GM10248 (cell line): ENCODE measurements at regions not wholly inside any gene's neighbourhood (a gene's known extent, or its start where the extent isn't known, plus 50 kb on each side); places are given as distances from the start of the nearest gene placed in this dataset.

Source experiments
- CTCF ChIA-PET: fragments of 300-600 bp; sonication (Branson Sonifier 250); formaldehyde crosslinking; extraction: SDS; loops from one replicate; lab custom pipeline; 2021; ENCODE audit warnings: antibody characterized with exemption; lab: Yijun Ruan, JAX
- POLR2A ChIA-PET: fragments of 350-650 bp; sonication (Branson Sonifier 250); formaldehyde crosslinking; extraction: SDS; loops from one replicate; lab custom pipeline; 2020; ENCODE audit warnings: antibody characterized with exemption; lab: Yijun Ruan, JAX
- DNase-seq: peaks from one replicate; pipeline ENCODE4 v3.0.0; 2012; ENCODE audit errors: extremely low spot score
- TF ChIP-seq, protein P1 (sequence below): IDR thresholded peaks from 2 replicates; pipeline ENCODE4 v1.5.1; 2012; ENCODE audit warnings: mild to moderate bottlenecking, low read depth; ENCODE audit errors: extremely low read depth, missing control alignments, control extremely low read depth

- CTCF ChIA-PET: no interaction called here
- DNase-seq: no peak
- POLR2A ChIA-PET: no interaction called here
- TF ChIP-seq, protein P1, sequence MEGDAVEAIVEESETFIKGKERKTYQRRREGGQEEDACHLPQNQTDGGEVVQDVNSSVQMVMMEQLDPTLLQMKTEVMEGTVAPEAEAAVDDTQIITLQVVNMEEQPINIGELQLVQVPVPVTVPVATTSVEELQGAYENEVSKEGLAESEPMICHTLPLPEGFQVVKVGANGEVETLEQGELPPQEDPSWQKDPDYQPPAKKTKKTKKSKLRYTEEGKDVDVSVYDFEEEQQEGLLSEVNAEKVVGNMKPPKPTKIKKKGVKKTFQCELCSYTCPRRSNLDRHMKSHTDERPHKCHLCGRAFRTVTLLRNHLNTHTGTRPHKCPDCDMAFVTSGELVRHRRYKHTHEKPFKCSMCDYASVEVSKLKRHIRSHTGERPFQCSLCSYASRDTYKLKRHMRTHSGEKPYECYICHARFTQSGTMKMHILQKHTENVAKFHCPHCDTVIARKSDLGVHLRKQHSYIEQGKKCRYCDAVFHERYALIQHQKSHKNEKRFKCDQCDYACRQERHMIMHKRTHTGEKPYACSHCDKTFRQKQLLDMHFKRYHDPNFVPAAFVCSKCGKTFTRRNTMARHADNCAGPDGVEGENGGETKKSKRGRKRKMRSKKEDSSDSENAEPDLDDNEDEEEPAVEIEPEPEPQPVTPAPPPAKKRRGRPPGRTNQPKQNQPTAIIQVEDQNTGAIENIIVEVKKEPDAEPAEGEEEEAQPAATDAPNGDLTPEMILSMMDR: no peak
Measured at GRCh38 chr3:78221796-78222195, 1181.9 kb downstream of the ROBO2 start.

DNA sequence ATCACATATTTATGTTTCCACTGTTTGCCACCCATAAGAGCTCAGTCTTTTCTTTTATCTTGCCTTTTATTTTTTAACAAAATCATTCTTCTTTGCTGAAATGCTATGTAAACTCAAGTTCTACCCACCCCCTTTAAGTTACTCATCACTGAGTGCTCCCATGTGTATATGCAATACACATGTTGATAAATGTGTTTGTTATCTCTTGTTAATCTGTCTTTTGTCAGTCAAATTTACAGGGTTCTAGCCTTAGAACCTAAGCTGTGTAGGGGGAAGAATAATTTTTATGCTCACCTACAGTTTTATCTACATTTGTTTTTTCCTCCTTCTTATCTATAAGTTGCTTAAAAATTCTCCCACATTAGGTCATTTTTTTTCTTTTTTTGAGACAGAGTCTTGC, 1195.9 kb downstream of the ROBO2 start:
- TF ChIP-seq, protein P1: no peak
- ChIA-PET POLR2A (no interaction called here), CTCF (no interaction called here)
- DNase-seq: no peak

DNA sequence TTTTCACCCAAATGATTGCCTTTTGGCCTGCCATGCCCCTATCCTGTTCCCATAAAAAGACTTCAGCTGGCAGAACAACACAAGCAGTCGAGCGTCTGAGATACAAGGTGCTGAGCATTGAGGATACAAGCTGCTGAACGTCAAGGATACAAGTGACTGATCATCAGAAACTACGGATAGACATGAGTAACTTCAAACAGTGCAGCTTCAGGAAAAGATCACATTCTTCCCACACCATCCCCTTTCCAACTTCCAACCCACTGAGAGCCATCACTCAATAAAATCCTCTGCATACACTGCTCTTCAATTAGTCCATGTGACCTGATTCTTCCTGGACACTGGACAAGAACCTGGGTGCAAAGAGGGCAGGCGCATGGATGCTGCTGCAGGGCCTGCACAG, 1198.9 kb downstream of the ROBO2 start:
- DNase-seq: no peak
- ChIA-PET POLR2A (no interaction called here), CTCF (no interaction called here)
- TF ChIP-seq, protein P1: no peak

DNA sequence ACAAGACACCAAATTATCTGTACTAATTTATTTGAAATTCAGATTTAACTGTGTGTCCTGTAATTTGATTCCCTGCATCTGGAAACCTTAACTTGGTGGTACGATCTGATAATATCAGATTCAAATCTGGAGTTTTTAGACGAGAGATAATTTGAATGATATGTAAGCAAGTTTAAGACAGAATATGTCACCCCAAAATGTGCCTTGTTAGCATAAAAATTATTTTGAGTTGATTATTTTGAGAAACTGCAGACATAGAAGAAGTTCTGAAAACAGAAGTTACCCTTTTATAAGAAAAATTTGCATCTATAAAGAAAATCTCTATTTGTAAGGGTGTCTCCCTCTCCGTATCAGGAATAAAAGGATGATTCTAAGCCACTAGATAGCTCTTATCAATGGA, 1202.8 kb downstream of the ROBO2 start:
- DNase-seq: no peak
- ChIA-PET CTCF (no interaction called here), POLR2A (no interaction called here)
- TF ChIP-seq, protein P1: no peak

- ChIA-PET CTCF (interaction anchor here (0.8 kb wide), 1 partner anchor 35 kb away, joined by 3 read pairs; no protein-coding TSS in a partner anchor), POLR2A (no interaction called here)
- DNase-seq: no peak
- TF ChIP-seq, protein P1: no peak
Measured at GRCh38 chr3:78244136-78244535, 1204.2 kb downstream of the ROBO2 start.

GRCh38 chr3:78249294-78249693, 1209.4 kb downstream of the ROBO2 start:
- TF ChIP-seq, protein P1: no peak
- CTCF ChIA-PET: no interaction called here
- DNase-seq: no peak
- POLR2A ChIA-PET: no interaction called here

- CTCF ChIA-PET: no interaction called here
- POLR2A ChIA-PET: no interaction called here
- TF ChIP-seq, protein P1: no peak
- no peak for DNase-seq
Measured at GRCh38 chr3:78253860-78254259, 1214.0 kb downstream of the ROBO2 start.
